ENCODE measurements at regions not wholly inside any gene's neighbourhood (a gene's known extent, or its start where the extent isn't known, plus 50 kb on each side); places are given as distances from the start of the nearest gene placed in this dataset.

GRCh38 chr3:124652009-124652408 is 78.2 kb upstream of the UMPS start:
- no peak for TF ChIP-seq MAX (IDR thresholded peaks at IDR 0.05)
- no peak for TF ChIP-seq YY1 (IDR thresholded peaks at IDR 0.05; ENCODE audit: low read depth, low read length)
- TF ChIP-seq ASH2L (IDR thresholded peaks at IDR 0.05; ENCODE audit: low read length) = no peak
- no peak for TF ChIP-seq SRF (IDR thresholded peaks at IDR 0.05; ENCODE audit: low read depth, low read length)
- TF ChIP-seq CTCF (IDR thresholded peaks at IDR 0.05; ENCODE audit: control extremely low read depth in 1 of 3, insufficient read depth in 1 of 3, low read depth in 1 of 3, low read length in 3 of 3) = no peak
- TF ChIP-seq SIN3A (conservative IDR thresholded peaks at IDR 0.05 in 1 of 2, IDR thresholded peaks at IDR 0.05 in 1 of 2; ENCODE audit: low read depth in 1 of 2, low read length in 2 of 2) = no peak
- TF ChIP-seq TEAD4 (IDR thresholded peaks at IDR 0.05; ENCODE audit: low read depth, low read length) = no peak
- TF ChIP-seq POLR2AphosphoS5 (IDR thresholded peaks at IDR 0.05; ENCODE audit: low read depth, low read length) = no peak
- no peak for TF ChIP-seq EP300 (IDR thresholded peaks at IDR 0.05; ENCODE audit: borderline replicate concordance in 1 of 2, low read depth in 2 of 2, low read length in 2 of 2)
- no peak for TF ChIP-seq ZNF274 (IDR thresholded peaks at IDR 0.05; ENCODE audit: borderline replicate concordance, extremely low read depth, low read length)
- TF ChIP-seq RAD21 (IDR thresholded peaks at IDR 0.05 in 1 of 2, conservative IDR thresholded peaks at IDR 0.05 in 1 of 2; ENCODE audit: low read depth in 2 of 2, low read length in 2 of 2) = no peak
- TF ChIP-seq JUND (IDR thresholded peaks at IDR 0.05; ENCODE audit: low read length) = no peak
- TF ChIP-seq CHD2 (IDR thresholded peaks at IDR 0.05; ENCODE audit: low read length) = no peak
